Fibroblast of lung (primary cell): ENCODE measurements at regions not wholly inside any gene's neighbourhood (a gene's known extent, or its start where the extent isn't known, plus 50 kb on each side); places are given as distances from the start of the nearest gene placed in this dataset.

Experiments
- DNase-seq, 2 donors: peaks; one replicate each; pipeline versions ENCODE4 v3.0.0 to v3.0.0-alpha.2; 2010; ENCODE audit warnings: low read depth in 2 of 2
- H2AFZ ChIP-seq: 2 replicates; pipeline ENCODE4 v1.5.1; 2012; ENCODE audit warnings: low read length, control low read depth, inconsistent platforms
- H3K27ac ChIP-seq: 2 replicates; pipeline ENCODE4 v1.5.1; 2011; ENCODE audit warnings: low read length, control low read depth; ENCODE audit not compliant: insufficient read depth
- H3K27me3 ChIP-seq: 2 replicates; pipeline ENCODE4 v1.5.1; 2011; ENCODE audit warnings: mild to moderate bottlenecking, low read length; ENCODE audit not compliant: control insufficient read depth, insufficient read depth
- H3K36me3 ChIP-seq: 2 replicates; pipeline ENCODE4 v1.5.1; 2011; ENCODE audit warnings: low read length; ENCODE audit not compliant: control insufficient read depth, insufficient read depth
- H3K4me1 ChIP-seq: 2 replicates; pipeline ENCODE4 v1.5.1; 2011; ENCODE audit warnings: low read length; ENCODE audit not compliant: control insufficient read depth, insufficient read depth; ENCODE audit errors: extremely low read depth
- H3K4me2 ChIP-seq: 2 replicates; pipeline ENCODE4 v1.5.1; 2011; ENCODE audit warnings: low read length, control low read depth; ENCODE audit not compliant: insufficient read depth; ENCODE audit errors: extremely low read depth
- H3K4me3 ChIP-seq, 4 experiments: fragments of 200-600 bp in 1 of 4; sonication (generic) in 1 of 4; replicated peaks in 1 of 4; 2 replicates each; pipeline ENCODE4 v1.5.1; 2011 to 2016; ENCODE audit warnings: low read length in 4 of 4, low read depth in 3 of 4, mild to moderate bottlenecking in 3 of 4, control low read depth in 2 of 4, inconsistent platforms in 1 of 4, mixed read lengths in 1 of 4; ENCODE audit not compliant: insufficient read depth in 1 of 4; ENCODE audit errors: control extremely low read depth in 1 of 4
- H3K79me2 ChIP-seq: 2 replicates; pipeline ENCODE4 v1.5.1; 2012; ENCODE audit warnings: mild to moderate bottlenecking, low read length, inconsistent platforms; ENCODE audit not compliant: control insufficient read depth, insufficient read depth
- H3K9ac ChIP-seq: 2 replicates; pipeline ENCODE4 v1.5.1; 2011; ENCODE audit warnings: mild to moderate bottlenecking, low read length, control low read depth; ENCODE audit not compliant: insufficient read depth
- H3K9me3 ChIP-seq: 2 replicates; pipeline ENCODE4 v1.5.1; 2012; ENCODE audit warnings: low read depth, low read length; ENCODE audit not compliant: control insufficient read depth, insufficient read depth
- H4K20me1 ChIP-seq: 2 replicates; pipeline ENCODE4 v1.5.1; 2011; ENCODE audit warnings: low read length; ENCODE audit not compliant: control insufficient read depth, insufficient read depth; ENCODE audit errors: extremely low read depth
- EZH2 ChIP-seq: IDR thresholded peaks from 2 replicates; pipeline ENCODE4 v1.5.1; 2012; ENCODE audit warnings: low read length, control low read depth, mild to moderate bottlenecking; ENCODE audit errors: missing control alignments
- TF ChIP-seq, protein P1 (sequence below), 2 donors: IDR thresholded peaks in 1 of 2; conservative IDR thresholded peaks in 1 of 2; 1 replicate in 1 of 2; 2 replicates in 1 of 2; pipeline ENCODE4 v1.5.1; 2011 to 2012; ENCODE audit warnings: low read length in 2 of 2, control low read depth in 1 of 2, inconsistent platforms in 1 of 2, low read depth in 1 of 2, mild to moderate bottlenecking in 1 of 2

DNA sequence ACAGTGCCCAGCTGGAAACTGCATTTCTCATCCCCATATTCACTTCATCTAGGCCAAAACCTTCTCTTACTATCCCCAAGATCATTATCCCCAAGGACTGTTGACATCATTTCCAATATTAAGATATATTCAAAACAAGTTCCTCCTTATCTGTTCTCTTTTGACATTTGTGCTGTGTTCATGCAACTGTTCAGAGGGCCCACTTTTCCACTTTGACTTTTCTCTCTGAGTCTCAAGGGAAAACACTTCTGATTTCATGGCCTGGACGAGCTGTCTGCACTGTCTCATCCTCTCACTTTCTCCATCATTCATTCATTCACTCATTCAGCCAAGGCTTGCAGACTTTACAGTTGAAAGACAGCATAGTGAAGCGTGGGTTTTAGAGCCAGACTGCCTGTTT lies 173.7 kb upstream of the DAPK1 start:
- Histone ChIP-seq H3K4me2 (no peak overlapping the region), H3K79me2 (no peaks in the 10 kb centered on the region), H3K4me1 (no peaks in the 10 kb centered on the region), H3K36me3 (no peaks in the 10 kb centered on the region), H3K9me3 (no peaks in the 10 kb centered on the region), H4K20me1 (no peaks in the 10 kb centered on the region), H2AFZ (no peak overlapping the region), H3K27me3 (no peaks in the 10 kb centered on the region), H3K9ac (no peak overlapping the region), H3K4me3 (no peak overlapping the region), H3K27ac (no peak overlapping the region)
- no peak for DNase-seq
- TF ChIP-seq, protein P1, sequence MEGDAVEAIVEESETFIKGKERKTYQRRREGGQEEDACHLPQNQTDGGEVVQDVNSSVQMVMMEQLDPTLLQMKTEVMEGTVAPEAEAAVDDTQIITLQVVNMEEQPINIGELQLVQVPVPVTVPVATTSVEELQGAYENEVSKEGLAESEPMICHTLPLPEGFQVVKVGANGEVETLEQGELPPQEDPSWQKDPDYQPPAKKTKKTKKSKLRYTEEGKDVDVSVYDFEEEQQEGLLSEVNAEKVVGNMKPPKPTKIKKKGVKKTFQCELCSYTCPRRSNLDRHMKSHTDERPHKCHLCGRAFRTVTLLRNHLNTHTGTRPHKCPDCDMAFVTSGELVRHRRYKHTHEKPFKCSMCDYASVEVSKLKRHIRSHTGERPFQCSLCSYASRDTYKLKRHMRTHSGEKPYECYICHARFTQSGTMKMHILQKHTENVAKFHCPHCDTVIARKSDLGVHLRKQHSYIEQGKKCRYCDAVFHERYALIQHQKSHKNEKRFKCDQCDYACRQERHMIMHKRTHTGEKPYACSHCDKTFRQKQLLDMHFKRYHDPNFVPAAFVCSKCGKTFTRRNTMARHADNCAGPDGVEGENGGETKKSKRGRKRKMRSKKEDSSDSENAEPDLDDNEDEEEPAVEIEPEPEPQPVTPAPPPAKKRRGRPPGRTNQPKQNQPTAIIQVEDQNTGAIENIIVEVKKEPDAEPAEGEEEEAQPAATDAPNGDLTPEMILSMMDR (conservative IDR thresholded peaks at IDR 0.05 in 1 of 2, IDR thresholded peaks at IDR 0.05 in 1 of 2; ENCODE audit: low read depth in 1 of 2, low read length in 2 of 2) = no peak
- TF ChIP-seq EZH2 = no peak

DNA sequence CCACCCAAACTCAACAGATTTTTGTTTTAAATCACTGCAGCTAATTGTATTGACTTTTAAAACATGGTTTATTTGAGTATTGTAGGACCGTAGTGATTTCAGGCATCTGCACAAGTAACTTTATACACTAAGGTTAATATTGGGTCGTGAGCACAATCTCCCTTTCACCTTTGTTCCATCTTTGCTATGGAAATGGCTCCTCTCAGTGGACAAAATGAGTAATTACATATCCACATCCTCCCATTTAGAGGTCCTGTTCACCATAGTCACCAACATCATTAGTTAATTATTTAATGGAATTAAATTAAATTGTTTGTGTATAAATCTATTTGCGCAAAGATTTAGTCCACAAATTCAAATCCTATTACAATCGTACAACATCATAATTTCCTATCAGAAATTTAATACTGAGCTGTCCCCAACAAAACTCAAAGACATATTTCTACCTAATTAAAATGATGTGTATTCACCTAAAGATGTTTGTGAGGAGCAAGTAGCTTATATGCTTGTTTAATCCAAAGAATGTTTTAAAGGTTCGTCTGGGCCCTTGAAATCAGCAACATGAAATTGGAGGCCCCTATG lies 173.0 kb upstream of the DAPK1 start:
- H3K27ac ChIP-seq = no peak overlapping the region
- no peak for TF ChIP-seq EZH2
- TF ChIP-seq, protein P1 (conservative IDR thresholded peaks at IDR 0.05 in 1 of 2, IDR thresholded peaks at IDR 0.05 in 1 of 2; ENCODE audit: low read depth in 1 of 2, low read length in 2 of 2) = peak; percentile 59 to 60
- no peak overlapping the region for H3K4me2 ChIP-seq
- no peak overlapping the region for H3K9ac ChIP-seq
- H3K4me3 ChIP-seq = no peak overlapping the region
- no peaks in the 10 kb centered on the region for H3K9me3 ChIP-seq
- peak; percentile 26 to 79 for DNase-seq
- H3K36me3 ChIP-seq = no peaks in the 10 kb centered on the region
- H3K4me1 ChIP-seq = no peaks in the 10 kb centered on the region
- no peaks in the 10 kb centered on the region for H3K27me3 ChIP-seq
- H3K79me2 ChIP-seq = no peaks in the 10 kb centered on the region
- no peak overlapping the region for H2AFZ ChIP-seq
- no peaks in the 10 kb centered on the region for H4K20me1 ChIP-seq

DNA sequence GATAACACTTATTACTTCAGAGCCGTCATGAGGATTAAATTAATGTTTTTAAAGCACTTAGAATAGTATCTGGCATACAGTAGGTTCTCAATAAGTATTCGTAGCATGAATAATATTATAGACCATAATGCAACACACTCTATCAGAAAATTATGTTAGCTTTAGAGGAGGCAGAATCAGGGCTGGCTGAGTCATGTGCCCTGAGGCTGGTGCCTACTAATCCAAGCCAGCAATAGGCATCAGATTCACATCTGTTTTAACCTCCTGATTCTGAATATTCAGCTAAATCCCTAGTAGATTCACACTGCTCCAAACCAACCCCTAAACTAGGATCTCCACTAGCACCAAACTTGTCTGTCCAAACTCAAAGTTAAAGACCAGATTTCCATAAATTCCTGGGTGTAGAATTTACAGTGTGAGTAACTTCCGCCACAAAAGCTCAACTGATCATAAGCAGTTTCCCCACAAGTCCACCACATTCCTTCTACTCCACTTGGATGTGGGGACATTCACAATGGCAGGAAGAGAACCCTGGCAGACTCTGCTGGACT lies 170.0 kb upstream of the DAPK1 start:
- no peak overlapping the region for H2AFZ ChIP-seq
- no peak overlapping the region for H3K27ac ChIP-seq
- TF ChIP-seq, protein P1 (conservative IDR thresholded peaks at IDR 0.05 in 1 of 2, IDR thresholded peaks at IDR 0.05 in 1 of 2; ENCODE audit: low read depth in 1 of 2, low read length in 2 of 2) = no peak
- TF ChIP-seq EZH2 = no peak
- H3K9me3 ChIP-seq = no peaks in the 10 kb centered on the region
- H3K9ac ChIP-seq = no peak overlapping the region
- H3K79me2 ChIP-seq = no peaks in the 10 kb centered on the region
- H3K4me3 ChIP-seq = no peak overlapping the region
- H3K36me3 ChIP-seq = no peaks in the 10 kb centered on the region
- H4K20me1 ChIP-seq = no peaks in the 10 kb centered on the region
- no peak overlapping the region for H3K4me2 ChIP-seq
- H3K4me1 ChIP-seq = no peaks in the 10 kb centered on the region
- no peaks in the 10 kb centered on the region for H3K27me3 ChIP-seq
- no peak for DNase-seq
